ENCODE measurements at regions not wholly inside any gene's neighbourhood (a gene's known extent, or its start where the extent isn't known, plus 50 kb on each side); places are given as distances from the start of the nearest gene placed in this dataset.

DNA sequence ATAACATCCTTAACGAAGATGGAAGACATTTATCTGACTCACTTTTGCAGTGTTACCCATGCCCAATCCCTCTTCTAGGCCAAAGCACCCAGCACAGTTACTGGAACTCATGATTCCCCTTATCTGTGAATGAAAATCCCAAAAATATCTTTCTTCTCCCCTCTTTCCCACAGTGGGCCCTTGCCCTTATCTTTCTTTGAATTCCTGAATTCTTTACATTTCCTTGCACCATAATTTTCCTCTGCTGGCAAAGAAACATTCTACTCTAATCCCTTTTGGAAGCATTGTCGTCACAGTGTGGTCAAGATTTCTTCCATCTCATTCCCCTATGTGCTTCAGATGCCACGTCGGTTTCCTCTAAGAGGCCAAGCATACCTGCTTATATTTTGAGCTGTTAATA is 135.9 kb upstream of the LIFR start:
- no peak overlapping the region for H3K4me3 Mint-ChIP-seq
- intact Hi-C loops (cut with micrococcal nuclease) = no loop called here
- no peak overlapping the region for H3K27ac Mint-ChIP-seq
- no peak for ATAC-seq (ENCODE audit: low read depth)
- WGBS (ENCODE audit: insufficient coverage) = 90% methylated on average over 4 of the region's 4 CpGs
- no peak overlapping the region for H2AFZ ChIP-seq (ENCODE audit: insufficient read depth, low read depth, low read length, poor library complexity, severe bottlenecking)
- H3K79me2 ChIP-seq (ENCODE audit: control insufficient read depth, insufficient read depth, low read length) = no peaks in the 10 kb centered on the region
- H3K36me3 ChIP-seq (replicated peaks in 1 of 2; ENCODE audit: control extremely low read depth in 1 of 2, control insufficient read depth in 1 of 2, extremely low read depth in 1 of 2, insufficient read depth in 2 of 2, low read length in 1 of 2) = no peaks in the 10 kb centered on the region
- no peak for DNase-seq
- ChIA-PET CTCF (no interaction called here), POLR2A (no interaction called here)
- no peaks in the 10 kb centered on the region for H3K9me3 ChIP-seq (ENCODE audit: control extremely low read depth in 1 of 3, control insufficient read depth in 2 of 3, insufficient read depth in 1 of 3, low read length in 2 of 3)
- H3K4me1 Mint-ChIP-seq = no peaks in the 10 kb centered on the region
- H3K9me3 Mint-ChIP-seq (ENCODE audit: insufficient read depth) = peaks cover 8% of the 10 kb centered on the region
- no peak overlapping the region for H3K4me2 ChIP-seq (replicated peaks; ENCODE audit: low read depth, low read length, poor library complexity, severe bottlenecking)
- no peak overlapping the region for H3K27ac ChIP-seq (ENCODE audit: low read length in 2 of 2)
- peaks cover 0 to 4% (median 0%) of the 10 kb centered on the region in 4 experiments for H3K27me3 ChIP-seq (replicated peaks in 1 of 4; ENCODE audit: control extremely low read depth in 1 of 4, control insufficient read depth in 3 of 4, insufficient read depth in 4 of 4, low read length in 3 of 4)
- H3K4me1 ChIP-seq (ENCODE audit: control insufficient read depth in 2 of 2, insufficient read depth in 2 of 2, low read length in 2 of 2) = no peaks in the 10 kb centered on the region
- no peak for TF ChIP-seq EZH2 (IDR thresholded peaks at IDR 0.05; ENCODE audit: borderline replicate concordance, insufficient read depth, low read depth, low read length, poor library complexity, severe bottlenecking)
- H3K9ac ChIP-seq (ENCODE audit: low read length) = no peak overlapping the region
- H3K4me3 ChIP-seq (ENCODE audit: control extremely low read depth in 1 of 5, extremely low read depth in 1 of 5, insufficient read depth in 1 of 5, low read depth in 2 of 5, low read length in 4 of 5) = no peak overlapping the region
- peaks cover 17% of the 10 kb centered on the region for H3K27me3 Mint-ChIP-seq
- H4K20me1 ChIP-seq (ENCODE audit: control insufficient read depth, insufficient read depth, low read length, poor library complexity, severe bottlenecking) = no peaks in the 10 kb centered on the region

DNA sequence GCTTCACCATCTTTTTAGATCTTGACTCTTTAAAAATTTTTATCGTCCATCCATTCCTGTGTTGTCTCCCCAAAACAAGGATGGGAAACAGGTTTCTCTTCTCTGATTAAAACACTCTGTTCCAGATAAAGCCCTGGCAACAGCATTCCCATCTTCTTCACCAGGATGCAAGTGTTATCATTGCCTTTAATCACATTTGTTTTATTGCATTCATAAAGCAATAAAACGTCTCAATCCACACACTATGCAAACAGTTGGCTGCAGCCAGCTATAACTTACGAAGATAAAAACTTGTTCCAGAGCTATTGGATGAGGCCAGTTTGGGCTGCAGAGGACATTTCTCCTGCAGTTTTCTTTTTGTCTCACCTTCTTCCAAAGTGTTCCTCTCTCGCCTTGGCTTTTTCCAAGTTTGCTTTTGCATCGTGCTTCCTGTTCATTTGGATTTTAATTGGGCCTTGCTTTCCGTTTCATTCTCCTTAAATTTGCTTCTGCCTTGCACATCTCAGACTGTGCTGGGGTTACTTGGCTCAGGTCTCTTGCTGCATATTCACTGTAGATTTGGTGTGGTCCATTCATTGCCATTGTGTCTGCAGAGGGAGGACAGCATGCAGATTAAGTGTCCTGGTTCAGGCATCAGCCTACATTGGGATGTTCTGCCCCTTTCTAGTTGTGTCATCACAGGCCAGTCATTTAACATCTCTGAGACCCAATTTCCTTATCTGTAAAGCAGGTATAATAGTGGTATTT is 136.5 kb upstream of the LIFR start:
- Mint-ChIP-seq H3K4me3 (no peak overlapping the region), H3K27ac (no peak overlapping the region), H3K4me1 (no peaks in the 10 kb centered on the region), H3K9me3 (ENCODE audit: insufficient read depth) (peaks cover 8% of the 10 kb centered on the region), H3K27me3 (peaks cover 20% of the 10 kb centered on the region)
- Histone ChIP-seq H3K36me3 (replicated peaks in 1 of 2; ENCODE audit: control extremely low read depth in 1 of 2, control insufficient read depth in 1 of 2, extremely low read depth in 1 of 2, insufficient read depth in 2 of 2, low read length in 1 of 2) (no peaks in the 10 kb centered on the region), H3K79me2 (ENCODE audit: control insufficient read depth, insufficient read depth, low read length) (no peaks in the 10 kb centered on the region), H3K9ac (ENCODE audit: low read length) (no peak overlapping the region), H4K20me1 (ENCODE audit: control insufficient read depth, insufficient read depth, low read length, poor library complexity, severe bottlenecking) (no peaks in the 10 kb centered on the region), H3K4me2 (replicated peaks; ENCODE audit: low read depth, low read length, poor library complexity, severe bottlenecking) (no peak overlapping the region), H3K27ac (ENCODE audit: low read length in 2 of 2) (no peak overlapping the region), H3K27me3 (replicated peaks in 1 of 4; ENCODE audit: control extremely low read depth in 1 of 4, control insufficient read depth in 3 of 4, insufficient read depth in 4 of 4, low read length in 3 of 4) (peaks cover 0 to 4% (median 0%) of the 10 kb centered on the region in 4 experiments), H3K4me1 (ENCODE audit: control insufficient read depth in 2 of 2, insufficient read depth in 2 of 2, low read length in 2 of 2) (no peaks in the 10 kb centered on the region), H2AFZ (ENCODE audit: insufficient read depth, low read depth, low read length, poor library complexity, severe bottlenecking) (no peak overlapping the region), H3K4me3 (ENCODE audit: control extremely low read depth in 1 of 5, extremely low read depth in 1 of 5, insufficient read depth in 1 of 5, low read depth in 2 of 5, low read length in 4 of 5) (no peak overlapping the region), H3K9me3 (ENCODE audit: control extremely low read depth in 1 of 3, control insufficient read depth in 2 of 3, insufficient read depth in 1 of 3, low read length in 2 of 3) (no peaks in the 10 kb centered on the region)
- intact Hi-C loops (cut with micrococcal nuclease) = no loop called here
- ATAC-seq (ENCODE audit: low read depth) (no peak), DNase-seq (no peak)
- ChIA-PET CTCF (no interaction called here), POLR2A (no interaction called here)
- WGBS (ENCODE audit: insufficient coverage) = 82% methylated on average over 4 of the region's 6 CpGs
- TF ChIP-seq CTCF (IDR thresholded peaks at IDR 0.05) = no peak
- TF ChIP-seq EZH2 (IDR thresholded peaks at IDR 0.05; ENCODE audit: borderline replicate concordance, insufficient read depth, low read depth, low read length, poor library complexity, severe bottlenecking) = no peak
